SK-N-SH treated with all-trans-retinoic acid at 6 μM for 48 hours (cell line): ENCODE measurements at regions not wholly inside any gene's neighbourhood (a gene's known extent, or its start where the extent isn't known, plus 50 kb on each side); places are given as distances from the start of the nearest gene placed in this dataset.

Experiments used
- ARNTL ChIP-seq: fragments of 450-650 bp; formaldehyde crosslinking; IDR thresholded peaks from 2 replicates; pipeline ENCODE4 v1.5.0; 2020; ENCODE audit warnings: low read depth, mild to moderate bottlenecking, moderate library complexity, borderline replicate concordance
- CSDC2 ChIP-seq: fragments of 250-450 bp; sonication (Bioruptor Pico); IDR thresholded peaks from 2 replicates; pipeline ENCODE4 v1.5.0; 2020; ENCODE audit warnings: mild to moderate bottlenecking, moderate library complexity
- ESRRG ChIP-seq: fragments of 250-450 bp; sonication (Bioruptor Pico); IDR thresholded peaks from 2 replicates; pipeline ENCODE4 v1.6.1; 2021; ENCODE audit warnings: mild to moderate bottlenecking
- PPARA ChIP-seq: fragments of 250-450 bp; sonication (Bioruptor Pico); IDR thresholded peaks from 2 replicates; pipeline ENCODE4 v1.5.0; 2020; ENCODE audit warnings: mild to moderate bottlenecking, borderline replicate concordance
- TF ChIP-seq, protein P1 (sequence below): fragments of 250-450 bp; sonication (Bioruptor Pico); IDR thresholded peaks from 2 replicates; pipeline ENCODE4 v1.8.0; 2020; ENCODE audit warnings: mild to moderate bottlenecking, moderate library complexity, borderline replicate concordance
- TF ChIP-seq, protein P2 (sequence below): fragments of 250-450 bp; sonication (Bioruptor Pico); IDR thresholded peaks from 2 replicates; pipeline ENCODE4 v1.5.1; 2020; ENCODE audit warnings: low read depth, mild to moderate bottlenecking, moderate library complexity

DNA sequence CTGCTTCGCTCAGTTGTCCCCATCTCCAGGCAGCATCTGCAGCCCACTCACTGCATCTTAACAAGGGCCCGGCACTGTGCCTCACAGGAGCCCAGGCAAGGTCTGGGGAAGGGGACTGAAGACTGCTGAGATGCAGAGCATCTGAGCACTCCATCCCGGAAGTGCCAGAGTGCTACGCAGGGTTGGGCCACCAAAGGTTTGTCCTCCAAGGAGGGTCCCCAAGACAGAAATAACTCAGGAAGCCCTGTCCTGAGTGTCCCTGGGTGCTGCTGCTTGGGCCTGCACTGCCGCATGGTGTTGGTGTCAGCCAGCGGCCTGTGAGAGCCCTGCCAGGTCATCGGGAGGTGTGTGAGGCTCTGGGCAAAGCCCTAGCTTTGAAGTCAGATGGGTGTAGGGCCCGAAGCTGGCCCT, 288.2 kb upstream of the ZMIZ1 start:
- TF ChIP-seq, protein P1, sequence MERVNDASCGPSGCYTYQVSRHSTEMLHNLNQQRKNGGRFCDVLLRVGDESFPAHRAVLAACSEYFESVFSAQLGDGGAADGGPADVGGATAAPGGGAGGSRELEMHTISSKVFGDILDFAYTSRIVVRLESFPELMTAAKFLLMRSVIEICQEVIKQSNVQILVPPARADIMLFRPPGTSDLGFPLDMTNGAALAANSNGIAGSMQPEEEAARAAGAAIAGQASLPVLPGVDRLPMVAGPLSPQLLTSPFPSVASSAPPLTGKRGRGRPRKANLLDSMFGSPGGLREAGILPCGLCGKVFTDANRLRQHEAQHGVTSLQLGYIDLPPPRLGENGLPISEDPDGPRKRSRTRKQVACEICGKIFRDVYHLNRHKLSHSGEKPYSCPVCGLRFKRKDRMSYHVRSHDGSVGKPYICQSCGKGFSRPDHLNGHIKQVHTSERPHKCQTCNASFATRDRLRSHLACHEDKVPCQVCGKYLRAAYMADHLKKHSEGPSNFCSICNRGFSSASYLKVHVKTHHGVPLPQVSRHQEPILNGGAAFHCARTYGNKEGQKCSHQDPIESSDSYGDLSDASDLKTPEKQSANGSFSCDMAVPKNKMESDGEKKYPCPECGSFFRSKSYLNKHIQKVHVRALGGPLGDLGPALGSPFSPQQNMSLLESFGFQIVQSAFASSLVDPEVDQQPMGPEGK (CRISPR knock-in tag) = no peak
- TF ChIP-seq, protein P2, sequence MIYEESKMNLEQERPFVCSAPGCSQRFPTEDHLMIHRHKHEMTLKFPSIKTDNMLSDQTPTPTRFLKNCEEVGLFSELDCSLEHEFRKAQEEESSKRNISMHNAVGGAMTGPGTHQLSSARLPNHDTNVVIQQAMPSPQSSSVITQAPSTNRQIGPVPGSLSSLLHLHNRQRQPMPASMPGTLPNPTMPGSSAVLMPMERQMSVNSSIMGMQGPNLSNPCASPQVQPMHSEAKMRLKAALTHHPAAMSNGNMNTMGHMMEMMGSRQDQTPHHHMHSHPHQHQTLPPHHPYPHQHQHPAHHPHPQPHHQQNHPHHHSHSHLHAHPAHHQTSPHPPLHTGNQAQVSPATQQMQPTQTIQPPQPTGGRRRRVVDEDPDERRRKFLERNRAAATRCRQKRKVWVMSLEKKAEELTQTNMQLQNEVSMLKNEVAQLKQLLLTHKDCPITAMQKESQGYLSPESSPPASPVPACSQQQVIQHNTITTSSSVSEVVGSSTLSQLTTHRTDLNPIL (CRISPR knock-in tag) = no peak
- no peak for TF ChIP-seq CSDC2 (CRISPR knock-in tag)
- TF ChIP-seq ESRRG (CRISPR knock-in tag) = no peak
- TF ChIP-seq PPARA = no peak
- TF ChIP-seq ARNTL = no peak
